ENCODE measurements at regions not wholly inside any gene's neighbourhood (a gene's known extent, or its start where the extent isn't known, plus 50 kb on each side); places are given as distances from the start of the nearest gene placed in this dataset.

DNA sequence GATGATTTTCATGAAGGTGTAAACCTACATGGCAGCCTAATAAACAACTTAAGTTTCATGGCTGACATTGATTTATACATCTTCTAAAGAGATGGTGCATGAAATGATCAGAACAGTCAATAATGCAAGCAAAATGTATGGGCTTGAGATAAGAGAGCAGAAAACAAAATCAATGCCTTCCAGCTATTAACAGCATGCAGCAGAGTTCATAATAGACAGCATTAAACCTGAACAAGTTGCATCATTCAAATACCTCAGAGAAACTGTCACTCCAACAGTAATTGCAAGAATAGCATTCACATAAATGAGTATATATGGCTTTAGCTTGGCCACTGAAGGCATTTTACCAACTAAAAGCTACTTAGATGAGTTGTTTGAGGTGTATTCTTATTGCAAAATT is 319.6 kb upstream of the ARID1B start:
- H3K36me3 Mint-ChIP-seq (ENCODE audit: low read depth), result no peaks in the 10 kb centered on the region

DNA sequence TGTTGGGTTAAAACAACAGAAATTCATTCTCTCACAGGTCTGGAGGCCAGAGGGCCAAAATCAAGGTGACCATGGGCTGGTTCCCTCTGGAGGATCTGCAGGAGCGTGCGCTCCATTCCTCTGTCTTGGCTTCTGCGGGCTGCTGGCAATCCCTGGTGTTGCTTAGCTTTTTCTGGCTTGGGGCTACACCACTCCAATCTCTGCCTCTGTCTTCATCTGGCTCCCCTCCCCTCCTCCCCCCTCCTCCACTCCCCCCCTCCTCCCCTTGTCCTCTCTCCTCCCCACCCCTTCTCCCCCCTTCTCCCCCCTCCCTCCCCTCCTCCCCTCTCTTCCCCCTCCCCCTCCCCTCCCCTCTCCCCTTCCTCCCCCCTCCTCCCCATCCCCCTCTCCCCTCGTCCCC is 321.3 kb upstream of the ARID1B start:
- no peaks in the 10 kb centered on the region for H3K27me3 Mint-ChIP-seq (ENCODE audit: low read depth)
- no peak overlapping the region for H3K4me3 Mint-ChIP-seq
- no peaks in the 10 kb centered on the region for H3K4me1 Mint-ChIP-seq
- H3K27ac Mint-ChIP-seq, result no peak overlapping the region
- H3K9me3 Mint-ChIP-seq, result peaks cover 11% of the 10 kb centered on the region
- TF ChIP-seq CTCF (IDR thresholded peaks at IDR 0.05; ENCODE audit: unreplicated experiment in 3 of 3), result no peak
- no peaks in the 10 kb centered on the region for H3K36me3 Mint-ChIP-seq (ENCODE audit: low read depth)

More for the DNA sequence above, 319.6 kb upstream of the ARID1B start:
- no peak overlapping the region for H3K4me3 Mint-ChIP-seq
- no peaks in the 10 kb centered on the region for H3K27me3 Mint-ChIP-seq (ENCODE audit: low read depth)
- peaks cover 8% of the 10 kb centered on the region for H3K9me3 Mint-ChIP-seq
- no peak for TF ChIP-seq CTCF (IDR thresholded peaks at IDR 0.05; ENCODE audit: unreplicated experiment in 3 of 3)
- no peak overlapping the region for H3K27ac Mint-ChIP-seq
- H3K4me1 Mint-ChIP-seq, result no peaks in the 10 kb centered on the region

DNA sequence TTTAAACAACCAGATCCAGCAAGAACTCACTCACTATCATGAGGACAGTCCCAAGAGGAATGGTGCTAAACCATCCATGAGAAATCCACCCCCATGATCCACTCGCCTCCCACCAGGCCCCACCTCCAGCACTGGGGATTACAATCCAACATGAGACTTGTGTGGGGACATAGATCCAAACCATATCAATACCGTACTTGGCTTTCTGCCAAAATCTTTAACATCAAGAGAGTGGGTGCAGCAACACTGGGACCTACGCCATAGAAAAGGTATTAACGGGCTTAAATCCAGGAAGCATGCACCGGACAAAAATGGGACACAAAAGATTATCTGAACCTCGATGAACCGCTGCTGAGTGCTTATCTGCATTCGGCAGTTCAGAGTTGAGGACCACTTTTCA is 322.3 kb upstream of the ARID1B start:
- Mint-ChIP-seq H3K27me3 (ENCODE audit: low read depth) (no peaks in the 10 kb centered on the region), H3K36me3 (ENCODE audit: low read depth) (no peaks in the 10 kb centered on the region), H3K27ac (no peak overlapping the region), H3K4me1 (no peaks in the 10 kb centered on the region), H3K4me3 (no peak overlapping the region), H3K9me3 (peaks cover 11% of the 10 kb centered on the region)
- no peak for TF ChIP-seq CTCF (IDR thresholded peaks at IDR 0.05; ENCODE audit: unreplicated experiment in 3 of 3)

DNA sequence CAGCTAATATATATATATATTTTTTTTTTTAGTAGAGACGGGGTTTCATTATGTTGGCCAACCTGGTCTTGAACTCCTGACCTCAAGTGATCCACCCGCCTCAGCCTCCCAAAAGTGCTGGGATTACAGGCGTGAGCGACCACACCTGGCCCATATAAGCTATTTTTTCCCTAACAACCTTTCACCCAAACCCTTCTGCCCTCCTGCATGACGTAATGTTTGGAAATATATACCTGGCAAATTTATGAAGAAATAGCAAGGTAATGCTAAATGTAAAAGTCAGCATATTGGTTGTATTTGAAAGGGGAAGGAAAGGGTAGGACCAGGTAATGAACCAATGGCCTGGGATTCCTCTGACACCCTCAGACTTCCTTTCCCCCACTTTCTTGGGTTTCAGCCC is 325.5 kb upstream of the ARID1B start:
- Mint-ChIP-seq H3K27me3 (ENCODE audit: low read depth) (no peaks in the 10 kb centered on the region), H3K27ac (no peak overlapping the region), H3K4me1 (no peaks in the 10 kb centered on the region), H3K4me3 (no peak overlapping the region), H3K36me3 (ENCODE audit: low read depth) (no peaks in the 10 kb centered on the region), H3K9me3 (peaks cover 11% of the 10 kb centered on the region)
- TF ChIP-seq CTCF (IDR thresholded peaks at IDR 0.05; ENCODE audit: unreplicated experiment in 3 of 3), result no peak

DNA sequence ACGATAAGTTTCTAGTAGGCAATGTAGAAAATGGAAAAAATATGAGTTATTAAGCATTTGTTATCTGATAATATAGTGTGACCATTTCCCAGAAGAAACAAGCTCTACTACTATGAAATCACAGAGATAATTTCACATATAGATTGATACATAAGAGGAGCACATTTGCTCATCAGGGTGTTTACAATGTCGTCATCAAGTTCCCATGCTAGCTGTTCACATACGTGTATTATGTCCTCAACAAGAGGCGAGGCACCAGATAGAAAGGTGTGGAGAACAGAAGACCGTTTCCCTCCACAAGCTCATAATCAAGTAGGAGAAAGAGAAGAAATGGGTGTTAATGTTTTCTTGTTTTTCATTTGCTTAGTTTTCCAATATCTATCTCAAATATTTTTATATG is 326.1 kb upstream of the ARID1B start:
- TF ChIP-seq CTCF (IDR thresholded peaks at IDR 0.05; ENCODE audit: unreplicated experiment in 3 of 3), result no peak
- H3K4me1 Mint-ChIP-seq, result no peaks in the 10 kb centered on the region
- H3K27me3 Mint-ChIP-seq (ENCODE audit: low read depth), result no peaks in the 10 kb centered on the region
- H3K4me3 Mint-ChIP-seq, result no peak overlapping the region
- no peaks in the 10 kb centered on the region for H3K36me3 Mint-ChIP-seq (ENCODE audit: low read depth)
- no peak overlapping the region for H3K27ac Mint-ChIP-seq
- peaks cover 11% of the 10 kb centered on the region for H3K9me3 Mint-ChIP-seq

DNA sequence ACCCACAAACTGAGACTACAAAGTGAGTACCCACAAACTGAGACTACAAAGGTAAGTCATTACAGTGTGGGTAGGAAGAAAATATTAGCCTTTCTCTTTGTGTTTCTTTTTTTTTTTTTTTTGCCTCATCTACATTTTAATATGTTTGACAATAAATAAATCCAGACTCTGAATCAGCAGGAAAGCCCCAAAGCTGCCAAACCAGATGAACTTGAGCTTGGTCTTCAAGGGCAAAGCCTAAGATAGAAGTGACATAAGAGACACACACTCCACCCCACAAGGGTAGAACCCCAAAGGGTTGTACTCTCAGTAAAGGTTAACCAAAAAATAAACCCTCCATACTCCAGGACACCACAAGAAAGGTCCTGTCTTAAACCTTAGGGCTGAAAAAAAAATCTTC is 326.8 kb upstream of the ARID1B start:
- TF ChIP-seq CTCF (IDR thresholded peaks at IDR 0.05; ENCODE audit: unreplicated experiment in 3 of 3), result no peak
- Mint-ChIP-seq H3K27ac (no peak overlapping the region), H3K9me3 (peaks cover 11% of the 10 kb centered on the region), H3K36me3 (ENCODE audit: low read depth) (no peaks in the 10 kb centered on the region), H3K4me3 (no peak overlapping the region), H3K27me3 (ENCODE audit: low read depth) (no peaks in the 10 kb centered on the region), H3K4me1 (no peaks in the 10 kb centered on the region)
